ENCODE measurements at regions not wholly inside any gene's neighbourhood (a gene's known extent, or its start where the extent isn't known, plus 50 kb on each side); places are given as distances from the start of the nearest gene placed in this dataset.
A peak's percentile ranks its signal among the peaks of the same experiment; 100 is the strongest.

DNA sequence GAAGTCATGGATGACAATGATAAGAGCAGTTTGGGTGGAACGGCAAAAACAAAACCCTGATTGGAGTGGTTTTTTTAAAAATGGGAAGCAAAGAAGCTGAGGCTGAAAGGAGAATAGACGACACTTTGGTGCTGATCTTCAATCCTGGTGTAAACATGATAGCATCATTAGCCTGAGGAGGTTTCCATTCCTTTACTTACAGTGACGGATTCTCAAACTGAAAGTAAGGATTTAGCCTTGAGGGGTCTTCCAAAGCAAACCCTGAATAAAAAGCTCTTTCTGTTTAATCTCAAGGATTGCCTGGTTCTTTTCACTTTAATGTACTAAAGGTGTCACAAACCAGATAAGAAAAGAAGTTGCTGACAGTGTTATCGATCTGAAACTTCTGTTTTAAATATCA is 69.3 kb downstream of the KCNJ2 start:
- FAIRE-seq: peak; percentile 63
- Histone ChIP-seq H3K27me3 (ENCODE audit: control insufficient read depth, extremely low read depth, insufficient read depth, low read length) (no peaks in the 10 kb centered on the region), H3K27ac (ENCODE audit: control insufficient read depth, insufficient read depth, low read length) (no peak overlapping the region), H3K4me1 (ENCODE audit: control insufficient read depth, extremely low read depth, insufficient read depth, low read length) (no peaks in the 10 kb centered on the region), H4K20me1 (ENCODE audit: control insufficient read depth, extremely low read depth, insufficient read depth, low read length) (no peaks in the 10 kb centered on the region), H3K36me3 (ENCODE audit: control insufficient read depth in 2 of 2, extremely low read depth in 1 of 2, insufficient read depth in 2 of 2, low read length in 2 of 2) (no peaks in the 10 kb centered on the region), H3K9me3 (ENCODE audit: control insufficient read depth, low read depth, low read length) (no peaks in the 10 kb centered on the region), H3K79me2 (ENCODE audit: control insufficient read depth, insufficient read depth, low read length) (no peaks in the 10 kb centered on the region), H3K4me3 (ENCODE audit: control insufficient read depth in 2 of 3, extremely low read depth in 1 of 3, insufficient read depth in 2 of 3, low read depth in 1 of 3, low read length in 3 of 3) (peak overlapping the region in 1 of 3 experiments; percentile 23), H2AFZ (ENCODE audit: control insufficient read depth, low read length) (peak overlapping the region; percentile 61), H3K9ac (ENCODE audit: control insufficient read depth, extremely low read depth, insufficient read depth, low read length) (no peak overlapping the region), H3K4me2 (ENCODE audit: control insufficient read depth, extremely low read depth, insufficient read depth, low read depth, low read length) (peak overlapping the region; percentile 41), H3K9me1 (ENCODE audit: control insufficient read depth, extremely low read depth, insufficient read depth, low read length) (no peaks in the 10 kb centered on the region)
- dilution Hi-C loops (cut with MboI; ENCODE audit: extremely low pct_ligation_motif_present, low sequenced_read_pairs): no loop called here
- no peak for TF ChIP-seq EZH2 (IDR thresholded peaks at IDR 0.05; ENCODE audit: low read length)
- TF ChIP-seq, protein P1, sequence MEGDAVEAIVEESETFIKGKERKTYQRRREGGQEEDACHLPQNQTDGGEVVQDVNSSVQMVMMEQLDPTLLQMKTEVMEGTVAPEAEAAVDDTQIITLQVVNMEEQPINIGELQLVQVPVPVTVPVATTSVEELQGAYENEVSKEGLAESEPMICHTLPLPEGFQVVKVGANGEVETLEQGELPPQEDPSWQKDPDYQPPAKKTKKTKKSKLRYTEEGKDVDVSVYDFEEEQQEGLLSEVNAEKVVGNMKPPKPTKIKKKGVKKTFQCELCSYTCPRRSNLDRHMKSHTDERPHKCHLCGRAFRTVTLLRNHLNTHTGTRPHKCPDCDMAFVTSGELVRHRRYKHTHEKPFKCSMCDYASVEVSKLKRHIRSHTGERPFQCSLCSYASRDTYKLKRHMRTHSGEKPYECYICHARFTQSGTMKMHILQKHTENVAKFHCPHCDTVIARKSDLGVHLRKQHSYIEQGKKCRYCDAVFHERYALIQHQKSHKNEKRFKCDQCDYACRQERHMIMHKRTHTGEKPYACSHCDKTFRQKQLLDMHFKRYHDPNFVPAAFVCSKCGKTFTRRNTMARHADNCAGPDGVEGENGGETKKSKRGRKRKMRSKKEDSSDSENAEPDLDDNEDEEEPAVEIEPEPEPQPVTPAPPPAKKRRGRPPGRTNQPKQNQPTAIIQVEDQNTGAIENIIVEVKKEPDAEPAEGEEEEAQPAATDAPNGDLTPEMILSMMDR (optimal IDR thresholded peaks at IDR 0.05 in 1 of 3, IDR thresholded peaks at IDR 0.05 in 1 of 3, conservative IDR thresholded peaks at IDR 0.05 in 1 of 3; ENCODE audit: extremely low read depth in 1 of 3, insufficient read depth in 2 of 3, low read length in 3 of 3): no peak
- no peak for DNase-seq (ENCODE audit: low read depth, low spot score)

DNA sequence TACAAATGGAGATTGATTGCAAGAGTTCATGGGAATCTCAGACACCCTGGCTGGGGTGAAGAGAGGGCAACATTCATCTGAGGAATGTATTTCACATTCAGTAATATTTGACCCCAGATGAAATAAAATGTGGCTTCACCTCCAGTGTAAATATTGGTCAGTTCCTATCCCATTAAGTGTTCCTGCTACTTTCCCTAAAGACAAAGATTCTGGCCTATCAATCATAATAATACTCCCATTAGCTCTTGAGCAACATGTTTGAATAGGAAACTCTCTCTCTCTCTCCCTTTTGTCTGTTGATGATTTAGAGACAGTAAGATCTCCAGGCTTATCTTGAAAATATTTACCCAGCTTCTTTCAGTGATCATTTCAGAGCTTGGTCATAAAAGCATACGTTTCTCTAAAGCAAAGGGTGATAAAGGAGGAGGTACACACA is 70.1 kb downstream of the KCNJ2 start:
- no peaks in the 10 kb centered on the region for H3K4me1 ChIP-seq (ENCODE audit: control insufficient read depth, extremely low read depth, insufficient read depth, low read length)
- H2AFZ ChIP-seq (ENCODE audit: control insufficient read depth, low read length): no peak overlapping the region
- H4K20me1 ChIP-seq (ENCODE audit: control insufficient read depth, extremely low read depth, insufficient read depth, low read length): no peaks in the 10 kb centered on the region
- no peak overlapping the region for H3K27ac ChIP-seq (ENCODE audit: control insufficient read depth, insufficient read depth, low read length)
- H3K9ac ChIP-seq (ENCODE audit: control insufficient read depth, extremely low read depth, insufficient read depth, low read length): no peak overlapping the region
- H3K4me2 ChIP-seq (ENCODE audit: control insufficient read depth, extremely low read depth, insufficient read depth, low read depth, low read length): no peak overlapping the region
- dilution Hi-C loops (cut with MboI; ENCODE audit: extremely low pct_ligation_motif_present, low sequenced_read_pairs): no loop called here
- no peak for FAIRE-seq
- DNase-seq (ENCODE audit: low read depth, low spot score): no peak
- H3K4me3 ChIP-seq (ENCODE audit: control insufficient read depth in 2 of 3, extremely low read depth in 1 of 3, insufficient read depth in 2 of 3, low read depth in 1 of 3, low read length in 3 of 3): no peak overlapping the region
- no peaks in the 10 kb centered on the region for H3K36me3 ChIP-seq (ENCODE audit: control insufficient read depth in 2 of 2, extremely low read depth in 1 of 2, insufficient read depth in 2 of 2, low read length in 2 of 2)
- TF ChIP-seq, protein P1 (optimal IDR thresholded peaks at IDR 0.05 in 1 of 3, IDR thresholded peaks at IDR 0.05 in 1 of 3, conservative IDR thresholded peaks at IDR 0.05 in 1 of 3; ENCODE audit: extremely low read depth in 1 of 3, insufficient read depth in 2 of 3, low read length in 3 of 3): no peak
- no peak for TF ChIP-seq EZH2 (IDR thresholded peaks at IDR 0.05; ENCODE audit: low read length)
- H3K27me3 ChIP-seq (ENCODE audit: control insufficient read depth, extremely low read depth, insufficient read depth, low read length): no peaks in the 10 kb centered on the region
- H3K9me3 ChIP-seq (ENCODE audit: control insufficient read depth, low read depth, low read length): no peaks in the 10 kb centered on the region
- H3K79me2 ChIP-seq (ENCODE audit: control insufficient read depth, insufficient read depth, low read length): no peaks in the 10 kb centered on the region
- H3K9me1 ChIP-seq (ENCODE audit: control insufficient read depth, extremely low read depth, insufficient read depth, low read length): no peaks in the 10 kb centered on the region

Measured in keratinocyte (primary cell).